Stimulated activated CD8-positive, alpha-beta memory T cell treated with anti-CD3 and anti-CD28 coated beads, Interleukin-7, amount 100 ng/mL, for 1 hour (primary cell): ENCODE measurements at regions not wholly inside any gene's neighbourhood (a gene's known extent, or its start where the extent isn't known, plus 50 kb on each side); places are given as distances from the start of the nearest gene placed in this dataset.
"Not testable (repeated sequence)": the region's sequence is repeated elsewhere in the genome, so short reads cannot be mapped to it uniquely, and the experiment has no call there.

Source experiments
- DNase-seq, 2 donors: peaks; one replicate each; pipeline ENCODE4 v3.0.0-alpha.2; 2020; ENCODE audit warnings: low read depth in 2 of 2

- DNase-seq: no peak
Measured at GRCh38 chr3:16053794-16054193, 120.7 kb upstream of the GALNT15 start.

DNA sequence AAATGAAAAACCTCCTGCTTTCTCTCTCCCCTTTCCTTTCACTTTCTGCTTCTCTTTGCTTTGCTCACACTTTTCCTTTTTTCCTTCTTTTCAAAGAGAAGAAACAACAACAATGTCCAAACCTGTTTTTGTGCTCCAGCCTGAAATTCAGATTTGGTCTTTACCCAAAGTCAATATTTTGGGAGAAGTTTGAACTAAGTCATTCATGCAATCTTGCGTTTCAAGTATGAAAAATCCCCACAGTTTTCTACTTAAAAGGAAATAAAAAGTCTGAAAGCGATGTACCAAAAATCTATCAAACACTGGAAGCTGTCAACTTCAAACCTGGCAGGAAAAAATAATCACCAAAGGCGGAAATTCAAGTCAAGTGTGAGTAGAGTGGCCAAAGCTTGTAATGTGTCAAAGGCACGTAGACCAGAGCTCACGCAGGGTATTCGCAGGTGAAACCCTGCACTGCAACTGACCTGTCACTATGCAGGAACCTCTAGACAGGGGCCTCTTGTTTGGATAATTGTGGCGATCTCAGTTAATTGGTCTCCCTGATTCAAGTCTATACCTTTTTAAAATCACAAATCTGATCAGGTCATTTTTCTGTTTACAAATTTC, 118.8 kb upstream of the GALNT15 start:
- no peak for DNase-seq

GRCh38 chr3:16056217-16056616, 118.3 kb upstream of the GALNT15 start:
- DNase-seq: no peak

- DNase-seq: no peak
Measured at GRCh38 chr3:16058521-16058920, 116.0 kb upstream of the GALNT15 start.

DNA sequence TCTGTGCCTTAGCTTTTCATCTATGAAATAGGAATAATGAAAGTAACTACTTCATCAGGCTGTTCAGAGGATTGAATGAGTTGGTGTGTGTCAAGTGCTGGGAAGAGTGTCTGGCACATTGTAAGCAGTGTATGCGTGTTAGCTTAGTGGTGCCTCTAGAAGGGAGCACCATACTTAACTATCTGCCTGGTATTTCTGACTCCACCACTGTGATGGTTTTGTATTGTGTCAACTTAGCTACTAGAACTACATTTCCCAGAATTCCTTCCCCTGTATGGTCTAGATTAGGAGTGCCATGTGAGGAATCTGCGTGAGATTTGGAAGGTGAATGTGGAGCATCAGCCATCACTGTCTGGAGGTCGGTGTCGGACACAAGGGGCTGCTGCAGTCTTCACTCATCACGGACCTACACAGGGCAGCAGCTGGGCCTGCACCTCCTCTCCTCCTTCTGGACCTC, 115.4 kb upstream of the GALNT15 start:
- DNase-seq: no peak

- no peak for DNase-seq
Measured at GRCh38 chr3:16059711-16060357, 114.6 kb upstream of the GALNT15 start.

DNA sequence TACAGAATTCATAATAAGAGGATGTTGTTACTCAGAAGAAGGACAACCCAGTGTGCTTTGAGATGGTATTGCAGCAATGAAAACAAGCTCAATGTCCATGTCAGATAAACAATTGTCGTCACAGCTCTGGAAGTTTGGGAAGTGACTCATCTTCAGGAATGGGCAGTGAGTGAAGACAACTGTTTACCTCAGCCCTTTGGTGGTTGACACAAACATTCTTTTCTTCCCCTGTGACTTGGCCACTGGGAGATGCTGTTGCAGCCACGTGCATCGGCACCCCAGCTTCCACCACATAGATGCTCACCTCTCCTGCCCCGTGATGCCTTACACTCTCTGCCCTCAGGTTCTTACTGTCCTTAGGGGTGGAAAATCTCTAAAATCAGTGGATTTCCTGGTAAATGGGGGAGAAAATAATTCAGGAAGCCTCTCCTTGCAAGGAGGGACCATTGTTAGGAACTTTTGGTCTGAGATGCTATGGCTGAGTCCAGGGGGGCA, 114.1 kb upstream of the GALNT15 start:
- DNase-seq: no peak

- DNase-seq: no peak
Measured at GRCh38 chr3:16060945-16061344, 113.5 kb upstream of the GALNT15 start.

DNA sequence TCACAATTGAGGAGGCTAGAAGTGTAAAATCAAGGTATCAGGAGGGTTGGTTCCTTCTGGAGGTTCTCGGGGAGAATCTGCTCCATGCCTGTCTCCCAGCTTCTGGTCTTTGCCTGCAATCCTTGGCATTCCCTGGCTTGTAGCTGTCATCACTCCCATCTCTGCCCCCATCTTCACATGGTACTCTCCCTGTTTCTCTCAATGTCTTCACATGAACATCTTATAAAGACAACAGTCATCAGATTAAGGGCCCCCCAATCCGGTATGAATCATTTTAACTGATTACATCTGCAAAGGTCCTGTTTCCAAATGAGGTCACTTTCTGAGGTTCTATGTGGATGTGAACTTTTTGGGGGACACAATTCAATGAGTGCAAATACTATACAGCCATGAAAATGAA, 113.0 kb upstream of the GALNT15 start:
- no peak for DNase-seq

DNA sequence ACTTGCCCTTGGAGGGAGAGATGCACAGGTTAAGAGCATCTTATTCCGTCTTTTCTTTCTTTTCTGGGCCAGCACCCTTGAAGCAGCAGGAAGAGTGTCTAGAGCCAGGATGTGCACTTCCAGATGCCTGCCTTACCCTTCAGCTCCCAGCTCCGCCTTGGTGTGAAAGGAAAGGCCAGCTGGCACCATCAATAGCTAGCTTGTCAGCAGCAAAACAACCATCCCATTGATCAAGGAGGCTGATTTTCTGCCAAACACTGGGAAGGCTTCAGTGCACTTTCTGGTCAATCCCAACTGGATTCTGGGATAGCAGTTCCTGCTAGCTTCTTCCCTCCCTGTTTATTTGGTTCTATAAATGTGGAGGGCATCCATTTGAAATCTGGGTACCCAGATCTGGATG, 110.9 kb upstream of the GALNT15 start:
- no peak for DNase-seq

- DNase-seq: no peak
Measured at GRCh38 chr3:16064642-16065414, 109.7 kb upstream of the GALNT15 start.

- no peak for DNase-seq
Measured at GRCh38 chr3:16066545-16066944, 107.9 kb upstream of the GALNT15 start.

DNA sequence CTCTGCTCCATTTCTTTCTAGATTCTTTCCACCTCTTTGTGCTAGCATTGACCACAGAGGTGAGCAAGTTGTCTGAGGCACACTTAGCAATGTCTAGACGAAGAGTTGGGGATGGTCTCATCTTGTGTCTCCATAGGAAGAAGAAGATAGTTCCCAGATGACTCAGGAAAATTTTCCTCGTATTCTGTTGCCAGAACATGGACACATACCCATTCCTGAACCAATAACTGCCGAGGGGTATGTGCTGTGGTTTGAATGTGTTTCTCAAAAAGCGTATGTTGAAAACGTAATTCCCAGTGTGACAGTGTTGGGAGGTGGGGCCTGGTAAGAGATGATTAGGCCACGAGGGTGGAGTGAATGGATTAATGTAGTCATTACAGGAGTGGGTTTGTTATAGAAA, 107.5 kb upstream of the GALNT15 start:
- DNase-seq: no peak

GRCh38 chr3:16067837-16068471, 106.5 kb upstream of the GALNT15 start:
- no peak for DNase-seq

GRCh38 chr3:16069149-16069922, 105.1 kb upstream of the GALNT15 start:
- no peak for DNase-seq

- DNase-seq: no peak
Measured at GRCh38 chr3:16070707-16071106, 103.8 kb upstream of the GALNT15 start.

GRCh38 chr3:16071206-16071605, 103.3 kb upstream of the GALNT15 start:
- no peak for DNase-seq

- no peak for DNase-seq
Measured at GRCh38 chr3:16072420-16073110, 101.9 kb upstream of the GALNT15 start.

- no peak for DNase-seq
Measured at GRCh38 chr3:16073203-16073602, 101.3 kb upstream of the GALNT15 start.

DNA sequence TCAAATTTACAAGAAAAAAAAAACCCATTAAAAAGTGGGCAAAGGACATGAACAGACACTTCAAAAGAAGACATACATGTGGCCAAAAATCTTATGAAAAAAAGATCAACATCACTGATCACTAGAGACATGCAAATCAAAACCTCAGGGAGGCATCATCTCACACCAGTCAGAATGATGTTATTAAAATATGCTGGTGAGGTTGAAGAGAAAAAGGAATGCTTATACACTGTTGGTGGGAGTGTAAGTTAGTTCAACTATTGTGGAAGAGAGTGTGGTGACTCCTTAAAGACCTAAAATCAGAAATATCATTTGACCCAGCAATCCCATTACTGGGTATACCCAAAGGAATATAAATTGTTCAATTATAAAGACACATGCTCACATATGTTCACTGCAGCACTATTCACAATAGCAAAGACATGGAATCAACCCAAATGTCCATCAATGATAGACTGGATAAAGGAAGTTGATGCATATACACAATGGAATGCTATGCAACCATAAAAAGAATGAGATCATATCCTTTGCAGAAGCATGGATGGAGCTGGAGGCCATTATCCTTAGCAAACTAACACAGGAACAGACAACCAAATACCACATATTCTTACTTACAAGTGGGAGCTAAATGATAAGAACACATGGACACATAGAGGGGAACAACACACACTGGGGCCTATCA, 100.3 kb upstream of the GALNT15 start:
- not testable (repeated sequence) for DNase-seq
